Ascending aorta (tissue), 2 donors: ENCODE measurements at regions not wholly inside any gene's neighbourhood (a gene's known extent, or its start where the extent isn't known, plus 50 kb on each side); places are given as distances from the start of the nearest gene placed in this dataset.
"Not testable (repeated sequence)": the region's sequence is repeated elsewhere in the genome, so short reads cannot be mapped to it uniquely, and the experiment has no call there.

Experiments
- DNase-seq, 2 donors: peaks; one replicate each; pipeline ENCODE4 v3.0.0-alpha.2; 2019; ENCODE audit warnings: low spot score in 2 of 2
- H3K27ac ChIP-seq, 2 donors: fragments of 200-600 bp; sonication (generic); one replicate each; pipeline ENCODE4 v1.5.1; 2016 to 2017; ENCODE audit warnings: mild to moderate bottlenecking in 1 of 2
- H3K27me3 ChIP-seq: fragments of 200-600 bp; sonication (generic); one replicate; pipeline ENCODE4 v1.5.1; 2017
- H3K36me3 ChIP-seq, 2 donors: fragments of 200-600 bp; sonication (generic); one replicate each; pipeline ENCODE4 v1.5.1; 2016
- H3K4me1 ChIP-seq, 2 donors: fragments of 200-600 bp; sonication (generic); one replicate each; pipeline ENCODE4 v1.5.1; 2016 to 2017; ENCODE audit warnings: mild to moderate bottlenecking in 1 of 2
- H3K4me3 ChIP-seq, 2 donors: fragments of 200-600 bp; sonication (generic); one replicate each; pipeline ENCODE4 v1.5.1; 2016 to 2017; ENCODE audit warnings: mild to moderate bottlenecking in 1 of 2
- H3K9me3 ChIP-seq, 2 donors: fragments of 200-600 bp; sonication (generic); one replicate each; pipeline ENCODE4 v1.5.1; 2016
- CTCF ChIP-seq, 3 experiments: fragments of 200-600 bp in 2 of 3; fragments of 450-650 bp in 1 of 3; sonication (generic) in 2 of 3; IDR thresholded peaks; one replicate each; pipeline ENCODE4 v1.5.1; 2016 to 2019; ENCODE audit warnings: antibody characterized with exemption in 3 of 3, mild to moderate bottlenecking in 1 of 3, moderate library complexity in 1 of 3
- intact Hi-C: fragments of 100-400 bp; cut with DNase I; formaldehyde crosslinking; loops from one replicate; pipeline ENCODE4 v1.15.1; 2023

DNA sequence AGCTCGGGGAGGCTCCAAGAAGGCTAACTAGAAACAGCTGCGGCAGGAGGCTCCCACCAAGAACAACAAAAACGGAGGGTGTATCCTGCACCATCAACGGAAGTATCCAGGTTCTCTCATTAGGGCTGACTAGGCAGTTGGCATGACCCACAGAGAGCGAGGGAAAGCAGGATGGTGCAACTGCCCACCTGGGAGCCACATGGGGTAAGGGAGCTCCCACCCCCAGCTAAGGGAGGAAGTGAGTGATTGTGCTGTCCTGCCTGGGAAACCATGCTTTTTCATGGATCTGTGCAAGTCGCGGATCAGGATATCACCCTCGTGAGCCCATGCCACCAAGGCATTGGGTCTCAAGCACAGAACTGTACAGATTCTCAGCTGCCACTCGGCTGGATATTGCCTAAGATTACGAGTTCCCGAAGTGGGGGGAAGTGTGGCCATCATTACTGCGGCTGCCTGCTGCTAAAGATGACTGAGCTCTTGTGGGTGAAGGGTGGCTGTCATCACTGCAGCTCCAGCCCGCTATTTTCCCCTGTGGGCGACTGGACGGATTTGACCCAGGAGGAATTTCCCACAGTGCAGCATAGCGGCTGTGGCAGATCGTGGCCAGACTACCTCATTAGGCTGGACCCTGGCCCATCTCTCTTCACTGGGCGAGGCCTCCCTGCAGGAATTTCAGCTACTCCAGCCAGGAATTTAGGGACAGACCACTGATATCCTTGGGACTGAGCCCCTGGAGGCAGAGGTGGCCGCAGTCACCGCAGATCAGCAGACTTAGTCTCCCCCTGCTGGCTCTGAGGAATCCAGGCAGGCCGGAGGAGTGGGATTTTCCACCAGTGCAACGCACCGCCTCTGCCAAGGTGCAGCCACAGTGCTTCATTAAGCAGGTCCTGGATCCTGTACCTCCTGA is 515.7 kb downstream of the FRK start:
- H3K4me1 ChIP-seq = no peaks in the 10 kb centered on the region
- no peak overlapping the region for H3K27ac ChIP-seq
- DNase-seq = no peak
- peak in 1 of 3 experiments; percentile 39 for TF ChIP-seq CTCF (IDR thresholded peaks at IDR 0.05)
- no peaks in the 10 kb centered on the region for H3K9me3 ChIP-seq
- peak overlapping the region in 1 of 2 donors; percentile 40 for H3K4me3 ChIP-seq
- intact Hi-C loops = no loop called here
- no peaks in the 10 kb centered on the region for H3K36me3 ChIP-seq
- H3K27me3 ChIP-seq = no peaks in the 10 kb centered on the region

DNA sequence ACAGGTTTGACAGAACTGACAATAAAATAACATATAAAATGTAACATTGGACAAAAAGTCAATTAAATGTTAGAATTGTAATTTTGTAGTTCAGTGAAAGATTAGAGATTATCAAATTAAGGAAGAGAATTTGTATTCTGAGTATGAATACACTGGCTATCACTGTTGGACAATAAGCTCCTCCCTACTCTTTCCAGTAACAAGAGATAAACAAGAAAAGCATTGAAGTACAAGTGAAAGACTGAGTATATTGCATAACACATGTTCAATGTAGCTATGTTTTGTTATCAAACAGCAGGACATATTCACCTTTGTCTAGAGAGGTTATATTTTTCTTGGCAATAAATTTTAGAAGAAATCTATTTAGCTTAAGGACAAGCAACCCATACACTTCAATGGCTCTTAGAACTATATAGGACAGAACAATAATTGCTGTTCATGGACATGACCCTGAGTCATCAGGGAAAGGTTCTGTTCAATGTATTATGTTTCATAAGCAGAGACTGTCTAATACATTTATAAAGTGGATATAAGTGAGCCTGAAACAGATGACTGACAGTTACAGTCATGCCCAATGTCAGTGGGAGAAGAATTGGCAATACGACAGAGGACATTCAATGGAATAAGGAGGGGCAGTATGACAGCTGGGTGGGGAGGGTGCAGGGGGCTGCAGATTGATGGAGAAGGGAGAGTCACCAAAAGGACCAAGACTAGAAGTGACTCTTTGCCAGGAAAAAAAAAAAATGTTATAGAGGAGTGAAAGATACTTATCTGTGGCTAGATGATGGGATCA is 520.4 kb downstream of the FRK start:
- Histone ChIP-seq H3K27me3 (no peaks in the 10 kb centered on the region), H3K36me3 (no peaks in the 10 kb centered on the region), H3K4me1 (no peaks in the 10 kb centered on the region), H3K4me3 (no peak overlapping the region), H3K27ac (no peak overlapping the region), H3K9me3 (no peaks in the 10 kb centered on the region)
- intact Hi-C loops = no loop called here
- TF ChIP-seq CTCF (IDR thresholded peaks at IDR 0.05) = no peak
- DNase-seq = no peak

DNA sequence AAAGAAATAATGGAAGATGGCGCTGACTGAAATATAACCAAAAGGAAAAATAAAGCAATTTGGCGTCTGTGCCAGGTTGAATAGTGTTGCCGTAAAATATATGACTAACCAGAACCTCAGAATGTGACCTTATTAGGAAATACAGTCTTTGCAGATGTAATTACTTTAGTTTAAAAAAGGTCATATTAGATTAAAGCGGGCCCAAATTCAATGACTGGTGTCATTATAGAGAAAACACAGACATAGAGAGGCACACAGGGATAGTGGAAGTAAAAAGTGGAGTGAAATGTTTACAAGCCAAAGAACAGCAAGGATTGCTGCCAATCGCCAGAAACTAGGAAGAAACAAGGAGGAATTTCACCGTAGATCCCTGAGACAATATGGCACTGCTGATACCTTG is 521.2 kb downstream of the FRK start:
- H3K4me1 ChIP-seq = no peaks in the 10 kb centered on the region
- H3K27ac ChIP-seq = no peak overlapping the region
- H3K27me3 ChIP-seq = no peaks in the 10 kb centered on the region
- no peaks in the 10 kb centered on the region for H3K36me3 ChIP-seq
- DNase-seq = no peak
- no peak for TF ChIP-seq CTCF (IDR thresholded peaks at IDR 0.05)
- H3K4me3 ChIP-seq = no peak overlapping the region
- no peaks in the 10 kb centered on the region for H3K9me3 ChIP-seq
- intact Hi-C loops = loop anchor here (2.0 kb wide), 1 partner anchor 37 kb away; no protein-coding TSS in a partner anchor

DNA sequence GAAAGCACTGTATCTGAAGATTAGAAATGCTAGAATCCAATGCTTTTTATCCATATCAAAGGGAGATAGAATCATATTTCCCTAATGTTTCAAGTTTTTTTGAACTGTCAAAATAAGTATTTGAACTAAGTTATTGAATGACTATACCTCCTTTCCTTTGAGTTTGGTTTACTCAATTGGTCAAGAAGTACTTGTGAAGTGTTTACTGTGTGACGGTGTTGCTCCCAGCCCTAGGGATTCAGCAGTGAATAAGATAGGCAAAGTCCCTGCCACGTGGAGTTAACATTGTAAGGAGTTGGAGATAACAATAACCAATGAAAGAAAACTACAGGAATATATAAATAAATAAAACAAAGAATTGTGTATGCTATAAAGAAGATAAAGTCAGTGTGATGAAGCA is 535.9 kb downstream of the FRK start:
- TF ChIP-seq CTCF (IDR thresholded peaks at IDR 0.05) = no peak
- DNase-seq = no peak
- peaks cover 0 to 5% of the 10 kb centered on the region in 2 donors for H3K4me1 ChIP-seq
- H3K27me3 ChIP-seq = no peaks in the 10 kb centered on the region
- no peak overlapping the region for H3K4me3 ChIP-seq
- H3K36me3 ChIP-seq = no peaks in the 10 kb centered on the region
- H3K27ac ChIP-seq = no peak overlapping the region
- H3K9me3 ChIP-seq = peaks cover 0 to 7% of the 10 kb centered on the region in 2 donors
- intact Hi-C loops = no loop called here

DNA sequence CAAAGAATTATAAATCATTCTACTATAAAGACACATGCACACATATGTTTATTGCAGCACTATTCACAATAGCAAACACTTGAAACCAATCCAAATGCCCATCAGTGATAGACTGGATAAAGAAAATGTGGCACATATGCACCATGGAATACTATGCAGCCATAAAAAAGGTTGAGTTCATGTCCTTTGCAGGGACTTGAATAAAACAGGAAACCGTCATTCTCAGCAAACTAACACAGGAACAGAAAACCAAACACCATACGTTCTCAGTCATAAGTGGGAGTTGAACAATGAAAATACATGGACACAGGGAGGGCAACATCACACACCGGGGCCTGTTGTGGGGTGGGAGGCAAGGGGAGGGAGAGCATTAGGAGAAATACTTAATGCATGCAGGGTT is 538.9 kb downstream of the FRK start:
- H3K4me1 ChIP-seq, DNase-seq, H3K27me3 ChIP-seq, H3K4me3 ChIP-seq, intact Hi-C loops, H3K36me3 ChIP-seq, H3K27ac ChIP-seq: not testable (repeated sequence)
- peaks cover 0 to 11% of the 10 kb centered on the region in 2 donors for H3K9me3 ChIP-seq

GRCh38 chr6:115514656-115515055 is 546.0 kb downstream of the FRK start:
- DNase-seq = no peak
- intact Hi-C loops = no loop called here
- Histone ChIP-seq H3K27me3 (no peaks in the 10 kb centered on the region), H3K27ac (no peak overlapping the region), H3K36me3 (no peaks in the 10 kb centered on the region), H3K4me3 (no peak overlapping the region), H3K9me3 (peaks cover 0 to 2% of the 10 kb centered on the region in 2 donors), H3K4me1 (no peaks in the 10 kb centered on the region)
- TF ChIP-seq CTCF (IDR thresholded peaks at IDR 0.05) = no peak
